ENCODE measurements at regions not wholly inside any gene's neighbourhood (a gene's known extent, or its start where the extent isn't known, plus 50 kb on each side); places are given as distances from the start of the nearest gene placed in this dataset.
A peak's percentile ranks its signal among the peaks of the same experiment; 100 is the strongest.

DNA sequence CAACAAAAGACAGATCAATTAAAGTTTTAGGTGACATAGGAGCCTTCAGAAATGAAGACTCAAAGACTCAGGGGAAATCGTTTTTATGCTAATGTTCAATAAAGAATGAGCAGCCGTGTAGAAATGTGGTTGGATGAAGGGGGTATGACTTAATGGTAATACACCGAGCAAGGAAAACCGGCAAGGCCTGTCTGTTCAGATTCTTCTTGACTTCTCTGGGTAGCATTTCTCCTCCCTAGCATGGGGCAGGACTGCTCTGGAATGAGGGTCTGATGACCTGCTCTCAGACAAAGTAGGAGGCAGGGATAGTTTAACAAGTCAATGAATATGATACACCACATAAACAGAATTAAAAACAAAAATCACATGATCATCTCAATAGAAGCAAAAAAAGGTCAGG, 487.4 kb downstream of the ZNF608 start:
- no peak for DNase-seq

GRCh38 chr5:124257048-124257447, 489.4 kb downstream of the ZNF608 start:
- DNase-seq: no peak

DNA sequence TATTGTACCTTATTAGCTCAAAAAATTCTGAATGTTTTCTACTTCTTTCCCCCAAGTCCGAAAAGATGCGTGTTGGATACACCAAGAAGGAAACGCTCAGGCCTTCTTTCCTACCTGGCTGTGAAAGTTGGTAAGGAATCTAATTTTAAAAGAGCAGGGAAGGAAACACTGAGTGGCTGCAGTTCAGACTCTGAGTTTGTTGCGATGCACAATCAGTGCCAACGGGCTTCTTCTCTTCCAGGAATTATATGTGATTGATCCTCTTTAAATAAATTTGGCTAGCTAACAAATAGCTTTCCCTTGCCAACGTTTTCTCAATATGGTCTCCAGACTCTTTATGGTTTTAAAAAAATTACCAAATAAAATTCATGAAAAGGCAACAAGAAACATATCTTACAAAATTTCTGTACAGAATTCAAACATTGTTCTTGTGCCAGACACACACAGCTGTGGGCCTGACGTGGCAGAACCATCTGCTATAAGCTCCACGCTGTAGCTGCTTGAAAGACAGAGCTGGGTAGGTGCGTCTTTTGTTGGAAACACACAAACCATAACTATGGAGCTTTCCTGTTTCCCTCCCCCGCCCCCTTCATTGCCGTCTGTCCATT, 493.1 kb downstream of the ZNF608 start:
- DNase-seq: no peak

DNA sequence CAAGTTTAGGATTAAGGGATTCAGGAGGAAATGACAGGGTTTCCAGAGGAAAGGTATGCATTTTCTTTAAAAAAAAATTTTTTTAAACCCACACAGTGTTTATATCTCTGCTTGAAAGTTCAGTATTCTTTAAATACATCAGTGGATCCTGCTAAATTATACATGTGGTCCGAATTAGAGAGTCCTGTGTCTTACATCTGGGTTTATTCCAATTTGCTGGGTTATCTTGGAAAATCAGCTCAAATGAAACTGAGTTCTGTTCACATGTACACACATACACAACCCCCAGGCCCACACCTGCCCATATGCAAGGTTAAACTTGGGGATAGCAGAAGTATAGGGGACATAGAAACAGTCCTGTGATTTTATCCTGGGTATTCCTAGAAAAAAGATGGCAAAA, 493.7 kb downstream of the ZNF608 start:
- no peak for DNase-seq

GRCh38 chr5:124252191-124252638, 494.2 kb downstream of the ZNF608 start:
- no peak for DNase-seq

DNA sequence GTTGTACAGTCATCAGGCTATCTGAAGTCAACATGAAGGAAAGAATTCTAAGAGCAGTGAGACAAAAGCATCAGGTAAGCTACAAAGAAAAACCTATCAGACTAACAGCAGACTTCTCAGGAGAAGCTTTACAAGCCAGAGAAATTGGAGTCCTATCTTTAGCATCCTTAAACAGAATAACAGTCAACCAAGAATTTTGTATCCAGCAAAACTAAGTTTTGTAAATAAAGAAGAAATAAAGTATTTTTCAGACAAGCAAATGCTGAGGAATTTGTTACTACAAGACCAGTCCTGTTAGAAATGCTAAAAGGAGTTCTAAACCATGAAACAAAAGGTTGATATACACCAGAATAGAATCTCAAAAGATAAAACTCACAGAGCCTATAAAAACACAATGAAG, 501.2 kb downstream of the ZNF608 start:
- no peak for DNase-seq

DNA sequence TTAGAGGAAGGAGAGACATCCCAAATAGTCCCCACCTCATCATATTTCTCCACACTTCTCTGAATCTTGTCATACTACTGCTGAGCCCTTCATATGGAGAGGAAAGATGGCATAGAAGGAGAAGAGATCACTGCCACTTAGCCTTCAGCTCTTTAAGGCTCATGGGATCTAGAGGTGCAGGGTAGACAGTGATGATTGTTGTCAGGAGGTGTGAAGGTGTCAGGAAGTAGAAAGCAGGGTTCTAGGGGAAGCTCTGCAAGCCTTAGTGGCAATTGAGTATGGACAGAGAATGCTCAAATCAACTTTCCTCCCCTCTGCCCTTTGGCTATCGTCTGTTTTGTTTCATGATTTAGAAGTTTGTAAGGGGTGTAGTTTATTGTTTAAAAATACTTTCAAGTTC, 505.7 kb downstream of the ZNF608 start:
- no peak for DNase-seq

DNA sequence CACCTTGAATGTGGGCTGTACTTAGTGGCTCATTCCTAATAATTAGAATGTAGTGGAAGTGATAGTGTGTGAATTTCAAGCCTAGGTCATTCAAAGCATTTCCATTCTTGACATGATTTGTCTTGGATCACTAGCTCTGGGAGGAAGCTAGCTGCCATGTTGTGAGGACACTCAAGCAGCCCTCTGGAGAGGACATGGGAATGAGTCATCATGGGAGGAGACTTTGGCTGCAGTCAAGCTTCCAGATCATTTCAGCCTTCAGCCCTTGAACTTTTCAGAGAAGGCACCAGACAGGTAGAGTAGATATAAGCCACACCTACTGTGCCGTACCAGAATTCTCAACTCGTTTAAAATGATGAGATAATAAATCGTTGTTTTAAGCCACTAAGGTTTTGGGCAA, 506.9 kb downstream of the ZNF608 start:
- DNase-seq: no peak

DNA sequence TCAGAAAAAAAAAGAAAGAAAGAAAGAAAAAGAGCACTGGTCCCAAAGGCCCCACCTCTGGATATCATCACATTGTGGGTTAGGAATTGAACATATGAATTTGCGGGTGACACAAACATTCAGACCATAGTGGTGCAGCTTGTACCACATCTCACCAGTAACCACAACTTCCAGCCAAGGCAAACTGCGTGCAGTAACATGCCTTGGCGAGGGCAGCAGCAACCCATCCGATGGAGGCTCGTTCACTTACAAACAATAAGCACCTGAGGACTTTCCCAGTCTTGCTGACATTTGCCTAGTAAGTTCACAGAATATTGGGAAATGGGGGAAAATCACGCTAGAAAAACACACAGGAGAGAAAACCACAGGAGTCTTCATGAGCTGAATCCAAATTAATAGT, 508.1 kb downstream of the ZNF608 start:
- DNase-seq: no peak

DNA sequence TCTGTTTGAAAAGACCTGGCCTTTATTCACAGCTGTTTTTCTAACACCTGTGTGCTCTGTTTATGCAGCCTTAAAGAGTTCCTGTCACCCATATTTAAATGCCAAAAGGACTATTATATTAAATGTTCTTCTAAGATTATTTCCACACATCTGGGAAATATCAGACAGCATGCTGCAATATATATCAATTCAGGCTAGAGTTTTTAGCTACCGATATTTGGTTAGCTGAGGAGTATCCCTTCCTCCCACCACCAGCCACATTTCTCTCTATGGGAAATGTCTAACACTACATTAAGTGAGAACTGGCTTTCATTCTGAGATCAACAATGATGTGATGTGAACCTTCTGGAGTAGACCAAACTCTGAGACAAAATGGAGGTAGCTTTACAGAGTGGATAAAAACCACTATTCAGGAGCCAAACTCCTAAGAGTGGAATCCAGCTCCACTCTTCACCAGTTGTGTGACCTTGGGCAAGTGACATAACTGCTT, 509.2 kb downstream of the ZNF608 start:
- DNase-seq: no peak

GRCh38 chr5:124236361-124237205, 509.9 kb downstream of the ZNF608 start:
- DNase-seq: peak; percentile 45

DNA sequence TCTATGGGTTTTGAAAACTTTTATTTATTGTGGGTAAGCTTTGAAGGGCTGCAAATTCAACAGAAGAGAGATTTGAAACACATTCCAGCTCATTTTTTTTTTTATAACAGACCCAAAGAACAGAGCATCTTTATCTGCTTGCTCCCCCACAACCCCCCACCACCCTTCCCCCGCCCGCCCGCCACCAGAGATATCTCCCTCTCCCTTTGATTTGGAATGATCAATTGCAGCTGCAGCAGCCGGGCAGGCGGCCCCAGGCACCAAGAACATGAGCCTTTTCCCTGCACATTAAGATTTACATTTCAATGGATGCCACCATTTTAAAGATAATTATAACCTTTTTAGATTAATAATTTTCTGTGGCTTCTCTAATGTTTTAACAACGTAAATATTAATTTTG, 510.9 kb downstream of the ZNF608 start:
- no peak for DNase-seq

DNA sequence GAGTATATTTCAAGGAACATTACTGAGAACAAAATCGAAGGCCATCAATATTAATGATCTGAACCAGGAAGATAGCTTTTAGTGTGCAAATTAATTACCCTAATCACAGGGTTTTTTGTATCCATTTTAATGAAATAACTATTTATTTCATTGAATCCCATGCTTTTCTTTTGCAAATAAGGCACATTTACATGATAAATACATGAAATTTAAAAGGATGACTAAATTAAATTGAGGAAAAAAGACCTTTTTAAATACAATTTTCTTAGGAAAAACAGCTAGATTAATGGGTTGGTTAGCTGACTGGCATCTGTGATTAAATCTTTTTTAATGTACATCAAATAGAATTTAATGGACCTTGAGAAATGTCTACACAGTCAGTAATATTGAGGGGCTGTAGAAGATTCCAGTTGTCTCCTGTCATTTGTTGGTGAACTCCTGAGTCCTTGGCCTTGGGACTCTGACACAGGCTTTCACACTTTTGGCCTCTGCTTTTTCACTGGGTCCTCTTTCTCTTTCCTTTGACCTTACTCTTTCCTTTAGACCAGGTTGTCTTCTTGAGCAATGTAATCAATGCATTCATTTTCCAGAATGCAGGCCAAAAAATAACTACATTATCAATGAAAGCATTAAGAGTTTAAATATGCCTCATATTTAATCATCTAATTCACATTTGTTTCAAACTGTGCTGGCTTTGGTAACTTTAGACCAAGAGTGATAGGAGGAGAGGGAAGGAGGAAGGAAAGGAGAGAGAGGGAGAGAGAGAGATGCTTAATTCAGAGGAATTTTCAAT, 511.5 kb downstream of the ZNF608 start:
- no peak for DNase-seq

GRCh38 chr5:124234022-124234769, 512.2 kb downstream of the ZNF608 start:
- peak; percentile 96 for DNase-seq

GRCh38 chr5:124232515-124232914, 513.9 kb downstream of the ZNF608 start:
- DNase-seq: no peak

DNA sequence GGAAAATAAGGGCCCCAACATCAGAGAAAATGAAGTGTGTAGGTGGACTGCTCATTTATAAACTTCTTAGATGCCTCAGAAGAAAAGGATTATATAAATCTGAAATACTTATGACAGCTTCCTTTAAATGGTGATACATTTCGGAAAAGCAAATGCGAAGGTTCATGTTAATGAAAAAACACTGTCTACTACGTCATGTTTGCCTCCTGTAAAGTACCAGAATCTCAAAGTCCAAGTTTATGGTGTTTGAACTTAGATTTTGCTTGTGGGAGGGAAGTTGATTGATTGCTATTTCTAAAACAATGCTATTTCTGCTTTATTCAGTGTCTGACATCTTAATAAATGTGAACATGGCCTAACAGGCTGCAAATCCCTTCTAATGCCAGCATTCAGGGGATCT, 514.6 kb downstream of the ZNF608 start:
- no peak for DNase-seq

DNA sequence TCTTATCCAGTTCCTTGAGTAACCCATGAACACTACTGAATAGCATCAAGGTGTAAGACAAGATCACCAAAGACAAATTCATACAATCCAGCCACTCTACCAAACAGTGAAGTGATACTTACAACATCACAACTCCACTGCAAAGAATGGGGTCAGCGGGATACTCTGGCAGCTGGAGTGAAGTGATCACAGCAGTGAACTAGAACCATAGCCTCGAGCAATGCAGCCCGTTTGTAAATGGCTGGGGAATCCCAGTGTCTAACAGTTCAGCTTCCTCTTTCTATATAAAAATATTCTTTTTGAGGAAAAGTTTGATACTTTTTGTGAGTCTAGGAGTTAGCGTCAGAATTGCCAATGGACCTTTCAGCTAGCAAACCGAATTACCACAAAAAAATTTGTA, 515.2 kb downstream of the ZNF608 start:
- no peak for DNase-seq

DNA sequence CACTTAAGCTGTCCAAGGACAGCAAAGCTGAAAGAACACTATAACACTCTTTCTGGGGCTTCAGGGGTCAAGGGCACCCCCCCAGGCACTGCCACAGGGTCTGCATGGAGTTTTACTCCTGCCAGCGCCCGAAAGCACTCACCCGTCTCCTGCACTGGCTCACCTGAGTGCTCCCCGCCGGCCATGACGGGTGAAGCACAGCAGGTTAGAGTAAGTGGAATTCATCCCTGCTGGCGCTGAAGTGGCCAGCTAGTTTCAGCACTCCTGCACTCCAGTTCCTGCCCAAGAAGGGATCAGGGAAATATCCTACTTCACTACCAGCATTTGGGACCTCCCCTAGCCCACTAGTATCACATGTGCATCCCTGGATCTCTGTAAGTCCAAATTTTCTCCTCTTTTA, 516.0 kb downstream of the ZNF608 start:
- no peak for DNase-seq

GRCh38 chr5:124229352-124229751, 517.1 kb downstream of the ZNF608 start:
- DNase-seq: no peak

DNA sequence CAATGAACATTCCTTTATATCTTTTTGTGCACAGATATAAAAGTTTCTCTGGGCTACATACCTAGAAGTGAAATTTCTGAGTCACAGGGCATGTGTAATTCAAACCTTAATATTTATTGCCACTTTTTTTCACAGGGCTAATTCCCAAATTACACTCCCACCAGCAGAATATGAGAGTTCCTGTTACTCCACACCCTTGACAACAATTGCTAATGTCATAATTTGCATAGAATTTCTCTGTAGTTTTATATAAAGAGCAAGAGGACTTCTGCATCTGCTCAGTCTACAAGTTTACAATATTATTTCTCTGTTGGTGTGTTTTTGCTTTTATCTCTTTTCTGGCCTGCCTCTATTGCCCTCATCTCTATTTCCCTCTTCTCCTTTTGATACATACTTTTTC, 518.5 kb downstream of the ZNF608 start:
- DNase-seq: no peak

GRCh38 chr5:124220418-124220817, 526.0 kb downstream of the ZNF608 start:
- DNase-seq: no peak

DNA sequence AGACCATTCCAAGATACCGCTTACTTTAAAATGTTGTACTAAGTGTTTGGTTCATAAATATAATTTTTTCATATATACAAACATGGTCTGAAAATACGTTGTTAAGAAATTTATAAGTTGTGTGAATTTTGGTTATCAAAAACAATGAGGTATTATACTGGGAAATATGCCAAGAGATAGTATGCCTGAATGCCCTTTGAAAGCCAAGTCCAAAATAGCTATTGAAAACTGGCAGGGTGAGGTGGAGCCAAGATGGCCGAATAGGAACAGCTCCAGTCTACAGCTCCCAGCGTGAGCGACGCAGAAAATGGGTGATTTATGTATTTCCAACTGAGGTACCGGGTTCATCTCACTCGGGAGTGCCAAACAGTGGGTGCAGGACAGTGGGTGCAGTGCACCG, 533.5 kb downstream of the ZNF608 start:
- DNase-seq: no peak

All from NCI-H526 treated with DMSO at 0.1 percent for 48 hours (cell line).